ENCODE measurements at regions not wholly inside any gene's neighbourhood (a gene's known extent, or its start where the extent isn't known, plus 50 kb on each side); places are given as distances from the start of the nearest gene placed in this dataset.
"Not testable (repeated sequence)": the region's sequence is repeated elsewhere in the genome, so short reads cannot be mapped to it uniquely, and the experiment has no call there.

DNA sequence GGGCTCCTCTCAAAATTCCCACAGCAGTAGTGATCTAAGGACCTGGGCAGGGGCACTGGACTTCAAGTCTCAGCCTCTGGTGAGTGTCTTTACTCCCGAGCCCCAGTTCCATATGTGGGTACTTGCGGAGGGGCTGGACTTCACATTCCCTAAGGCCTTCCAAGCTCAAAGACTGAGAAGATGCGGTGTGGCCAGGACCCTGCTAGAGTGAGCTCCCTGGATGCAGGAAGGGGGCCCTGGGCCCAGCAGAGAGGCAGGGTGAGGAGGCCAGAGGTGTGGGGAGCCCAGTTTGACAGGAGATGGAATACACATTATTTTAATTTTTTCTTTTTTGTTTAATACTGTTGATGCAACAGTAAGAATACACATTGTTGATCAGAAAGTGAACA, 83.7 kb downstream of the IGLL1 start:
- in situ Hi-C loops (cut with MboI; ENCODE audit: low sequenced_read_pairs): no loop called here
- H3K27me3 ChIP-seq (ENCODE audit: low read depth): no peaks in the 10 kb centered on the region

DNA sequence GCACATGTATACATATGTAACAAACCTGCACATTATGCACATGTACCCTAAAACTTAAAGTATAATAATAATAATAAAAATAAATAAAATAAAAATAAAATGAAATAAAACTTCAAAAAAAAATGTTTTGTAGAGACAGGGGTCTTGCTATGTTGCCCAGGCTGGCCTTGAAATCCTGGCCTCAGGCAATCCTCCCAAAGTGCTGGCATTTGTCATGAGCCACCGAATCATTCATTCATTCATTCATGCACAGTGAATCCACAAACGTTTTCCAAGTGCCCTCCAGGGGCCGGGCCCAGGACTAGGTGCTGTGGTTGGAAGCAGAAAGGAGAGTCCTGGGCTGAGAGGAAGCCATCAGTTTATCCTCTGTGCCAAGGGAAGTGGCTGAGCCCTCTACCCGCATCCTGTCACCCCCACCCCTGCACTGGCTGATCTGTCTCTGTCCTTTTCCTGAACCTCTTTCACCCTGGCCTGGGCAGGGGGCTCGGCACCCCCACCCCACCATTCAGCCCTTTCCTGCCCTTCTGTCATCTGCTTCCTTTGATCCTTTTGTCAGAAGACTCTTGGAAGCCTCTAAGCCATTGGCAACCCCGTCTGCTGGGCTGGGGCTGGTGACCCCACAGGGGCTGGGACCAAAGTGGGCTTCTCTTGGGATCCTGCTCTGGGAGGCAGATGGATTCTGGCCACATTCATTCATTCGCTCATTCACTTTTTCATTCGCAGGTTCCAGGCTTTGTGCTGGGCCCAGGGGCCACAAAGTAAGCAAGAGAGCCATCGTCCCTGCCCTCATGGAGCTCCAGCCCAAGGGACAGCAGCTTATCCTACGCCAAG, 84.3 kb downstream of the IGLL1 start:
- in situ Hi-C loops (cut with MboI; ENCODE audit: low sequenced_read_pairs): no loop called here
- Histone ChIP-seq H3K27me3 (ENCODE audit: low read depth) (no peaks in the 10 kb centered on the region), H3K4me1 (no peaks in the 10 kb centered on the region), H3K9me3 (no peaks in the 10 kb centered on the region), H3K4me3 (no peak overlapping the region), H3K36me3 (replicated peaks) (no peaks in the 10 kb centered on the region)
- DNase-seq (ENCODE audit: low spot score in 2 of 2): no peak

More for the DNA sequence above, 83.7 kb downstream of the IGLL1 start:
- no peaks in the 10 kb centered on the region for H3K9me3 ChIP-seq
- DNase-seq (ENCODE audit: low spot score in 2 of 2): no peak
- H3K4me3 ChIP-seq: no peak overlapping the region
- H3K36me3 ChIP-seq (replicated peaks): no peaks in the 10 kb centered on the region
- no peaks in the 10 kb centered on the region for H3K4me1 ChIP-seq

DNA sequence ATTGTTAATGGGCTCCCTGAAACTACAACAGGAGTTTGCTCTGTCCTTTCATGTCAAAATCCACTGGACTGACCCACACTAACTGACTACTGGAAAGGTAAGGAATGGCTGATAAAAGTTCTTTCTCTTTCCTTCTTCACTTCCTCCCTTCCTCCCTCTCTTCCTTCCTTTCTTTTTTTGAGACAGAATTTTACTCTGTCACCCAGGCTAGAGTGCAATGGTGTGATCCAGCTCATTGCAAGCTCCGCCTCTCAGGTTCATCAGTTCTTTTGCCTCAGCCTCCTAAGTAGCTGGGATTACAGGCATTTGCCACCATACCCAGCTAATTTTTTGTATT, 85.2 kb downstream of the IGLL1 start:
- Histone ChIP-seq H3K4me1 (no peaks in the 10 kb centered on the region), H3K27me3 (ENCODE audit: low read depth) (no peaks in the 10 kb centered on the region), H3K36me3 (replicated peaks) (no peaks in the 10 kb centered on the region), H3K9me3 (no peaks in the 10 kb centered on the region), H3K4me3 (no peak overlapping the region)
- in situ Hi-C loops (cut with MboI; ENCODE audit: low sequenced_read_pairs): no loop called here
- no peak for DNase-seq (ENCODE audit: low spot score in 2 of 2)

DNA sequence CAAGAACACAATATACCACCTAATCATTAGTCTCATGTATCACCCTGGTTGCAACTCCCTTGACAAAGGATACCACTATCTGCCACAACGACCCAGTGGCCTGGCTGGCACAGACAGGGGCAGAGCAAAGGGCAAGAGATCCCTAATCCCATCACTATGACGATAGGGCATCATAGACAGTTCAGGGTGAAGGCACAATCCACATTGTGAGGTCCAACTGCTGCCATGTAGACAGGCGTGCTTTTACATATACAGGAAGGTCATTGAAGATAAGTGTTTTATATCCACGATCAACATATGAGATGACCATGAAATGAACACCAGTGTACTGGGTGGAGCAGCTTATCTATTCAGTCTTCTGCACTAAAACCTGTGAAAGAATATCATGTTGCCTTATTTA, 94.6 kb downstream of the IGLL1 start:
- Histone ChIP-seq H3K4me3 (no peak overlapping the region), H3K9me3 (no peaks in the 10 kb centered on the region), H3K27me3 (ENCODE audit: low read depth) (peaks cover 7% of the 10 kb centered on the region), H3K4me1 (peaks cover 7% of the 10 kb centered on the region), H3K36me3 (replicated peaks) (no peaks in the 10 kb centered on the region)
- DNase-seq (ENCODE audit: low spot score in 2 of 2): no peak
- in situ Hi-C loops (cut with MboI; ENCODE audit: low sequenced_read_pairs): no loop called here

DNA sequence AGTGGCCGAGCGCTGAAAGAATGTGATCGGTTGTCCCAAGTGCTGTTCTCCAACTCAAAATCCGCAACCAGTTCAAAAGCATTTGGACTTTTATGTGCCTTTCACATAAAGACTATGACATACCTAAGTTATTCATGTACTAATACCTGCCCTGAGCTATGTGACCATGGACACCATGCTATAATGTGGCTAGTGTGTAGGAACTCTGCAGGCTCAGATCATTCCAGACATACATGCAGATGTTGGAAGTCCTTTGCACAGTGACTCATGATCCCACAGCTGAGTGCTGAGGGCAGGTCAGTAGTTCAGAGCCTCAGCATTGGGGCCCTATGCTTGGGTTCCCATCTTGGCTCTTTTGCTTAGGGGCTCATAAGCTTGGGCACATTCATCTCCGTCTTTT, 95.4 kb downstream of the IGLL1 start:
- H3K4me1 ChIP-seq: peaks cover 9% of the 10 kb centered on the region
- H3K36me3 ChIP-seq (replicated peaks): no peaks in the 10 kb centered on the region
- peaks cover 7% of the 10 kb centered on the region for H3K27me3 ChIP-seq (ENCODE audit: low read depth)
- in situ Hi-C loops (cut with MboI; ENCODE audit: low sequenced_read_pairs): no loop called here
- H3K4me3 ChIP-seq: no peak overlapping the region
- H3K9me3 ChIP-seq: no peaks in the 10 kb centered on the region
- no peak for DNase-seq (ENCODE audit: low spot score in 2 of 2)

DNA sequence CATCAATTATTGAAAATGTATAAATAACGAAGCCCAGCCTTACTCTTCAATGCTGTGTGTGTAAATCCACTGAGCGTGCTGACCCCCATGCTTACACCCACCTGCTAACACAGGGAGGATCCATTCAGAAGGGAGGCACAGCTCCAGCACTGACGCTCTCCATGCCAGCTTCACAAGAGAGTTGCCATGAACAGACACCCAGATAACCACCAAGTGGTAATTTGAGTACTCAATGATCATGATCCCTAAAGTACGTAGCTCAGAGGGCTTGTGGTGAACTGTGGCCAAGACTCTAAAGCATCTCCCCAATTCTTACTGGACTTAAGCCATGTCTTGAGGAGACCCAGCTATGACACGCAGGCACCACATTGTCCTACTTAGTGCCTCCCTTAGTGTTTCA, 98.7 kb downstream of the IGLL1 start:
- DNase-seq (ENCODE audit: low spot score in 2 of 2): no peak
- Histone ChIP-seq H3K4me3 (no peak overlapping the region), H3K9me3 (no peaks in the 10 kb centered on the region), H3K4me1 (peaks cover 9% of the 10 kb centered on the region), H3K36me3 (replicated peaks) (no peaks in the 10 kb centered on the region), H3K27me3 (ENCODE audit: low read depth) (peaks cover 5% of the 10 kb centered on the region)
- in situ Hi-C loops (cut with MboI; ENCODE audit: low sequenced_read_pairs): no loop called here

DNA sequence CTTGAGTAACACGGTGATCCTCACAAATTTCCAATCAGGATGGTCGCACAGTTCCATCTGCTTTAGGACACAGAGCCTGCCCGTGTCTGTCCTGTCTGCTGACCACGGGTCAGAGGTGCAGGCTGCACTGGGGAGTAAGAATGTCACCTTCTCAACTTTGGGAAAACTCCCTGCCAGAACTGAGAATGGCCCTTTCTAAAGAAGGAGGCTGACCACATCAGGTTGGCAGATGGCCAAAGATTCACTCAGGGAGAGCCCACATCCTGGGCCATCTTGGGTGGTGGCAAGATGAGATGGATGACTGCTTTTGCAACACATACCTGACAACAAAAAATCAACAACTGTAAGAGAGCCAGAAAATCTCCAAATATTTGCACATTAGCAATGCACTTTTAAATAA, 101.9 kb downstream of the IGLL1 start:
- 0 out of 2 replicates have a peak, but pooled peaks cover 2% of the 10 kb centered on the region for H3K27me3 ChIP-seq (ENCODE audit: low read depth)
- DNase-seq (ENCODE audit: low spot score in 2 of 2): no peak
- H3K9me3 ChIP-seq: no peaks in the 10 kb centered on the region
- in situ Hi-C loops (cut with MboI; ENCODE audit: low sequenced_read_pairs): no loop called here
- no peaks in the 10 kb centered on the region for H3K36me3 ChIP-seq (replicated peaks)
- no peak overlapping the region for H3K4me3 ChIP-seq
- peaks cover 9% of the 10 kb centered on the region for H3K4me1 ChIP-seq

DNA sequence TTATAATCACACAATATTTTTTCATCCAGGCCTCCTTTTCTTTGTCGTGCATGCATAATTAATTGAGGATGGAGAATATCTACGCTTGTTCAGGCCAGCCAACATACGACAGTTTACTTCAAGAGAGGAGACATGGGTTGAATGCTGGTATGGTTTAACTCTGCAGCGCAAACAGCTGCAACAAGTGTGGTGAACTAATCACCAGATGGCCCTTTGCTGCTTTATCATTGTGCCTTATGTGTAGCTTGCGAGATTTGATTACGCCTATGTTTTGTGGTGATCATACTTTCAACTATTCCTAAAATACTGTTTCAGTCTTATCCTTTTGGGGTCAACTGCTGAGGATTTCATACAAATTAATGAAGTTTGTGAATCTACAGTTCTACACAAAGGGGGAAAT, 105.6 kb downstream of the IGLL1 start:
- H3K27me3 ChIP-seq (ENCODE audit: low read depth); in situ Hi-C loops (cut with MboI; ENCODE audit: low sequenced_read_pairs); H3K4me1 ChIP-seq; H3K4me3 ChIP-seq; DNase-seq (ENCODE audit: low spot score in 2 of 2); H3K9me3 ChIP-seq; H3K36me3 ChIP-seq (replicated peaks): not testable (repeated sequence)

DNA sequence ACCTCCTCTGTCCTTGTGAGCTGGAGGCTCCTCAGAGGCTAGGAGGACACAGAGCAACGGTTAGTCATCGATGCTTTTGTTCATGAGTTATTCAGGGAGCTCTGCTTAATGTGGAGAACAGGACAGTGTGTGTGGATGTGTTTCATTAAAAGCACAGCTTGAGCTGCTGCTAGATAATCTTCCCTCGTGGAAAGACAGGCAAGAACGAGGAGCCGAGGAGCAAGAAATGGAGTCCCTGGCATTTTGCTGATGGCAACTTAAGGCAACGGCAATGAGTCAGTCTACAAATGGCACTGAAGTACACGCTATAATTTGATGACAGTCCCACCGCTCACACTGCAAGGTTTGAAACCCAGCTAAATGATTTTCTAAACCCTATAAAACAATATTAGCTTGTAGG, 106.2 kb downstream of the IGLL1 start:
- Histone ChIP-seq H3K9me3 (no peaks in the 10 kb centered on the region), H3K4me3 (no peak overlapping the region), H3K27me3 (ENCODE audit: low read depth) (0 out of 2 replicates have a peak, but pooled peaks cover 2% of the 10 kb centered on the region), H3K36me3 (replicated peaks) (no peaks in the 10 kb centered on the region), H3K4me1 (no peaks in the 10 kb centered on the region)
- in situ Hi-C loops (cut with MboI; ENCODE audit: low sequenced_read_pairs): no loop called here
- DNase-seq (ENCODE audit: low spot score in 2 of 2): no peak

DNA sequence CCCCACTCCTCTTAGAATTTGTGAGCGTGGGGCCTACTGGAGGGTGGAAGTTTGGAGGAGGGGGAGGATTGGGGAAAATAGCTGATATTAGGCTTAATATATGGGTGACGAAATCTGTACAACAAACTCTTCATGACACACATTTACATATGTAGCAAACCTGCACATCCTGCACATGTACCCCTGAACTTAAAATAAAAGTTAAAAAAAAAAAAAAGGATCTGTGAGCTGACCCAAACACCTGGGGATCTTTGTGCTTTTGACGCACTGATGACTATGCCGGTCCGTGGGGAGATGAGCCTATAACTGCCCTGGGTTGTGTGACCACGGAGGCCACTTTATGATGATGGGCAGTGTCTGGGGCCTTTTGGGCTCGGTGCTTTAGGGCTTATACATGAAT, 107.7 kb downstream of the IGLL1 start:
- in situ Hi-C loops (cut with MboI; ENCODE audit: low sequenced_read_pairs); H3K4me1 ChIP-seq; DNase-seq (ENCODE audit: low spot score in 2 of 2); H3K9me3 ChIP-seq; H3K36me3 ChIP-seq (replicated peaks); H3K27me3 ChIP-seq (ENCODE audit: low read depth); H3K4me3 ChIP-seq: not testable (repeated sequence)

DNA sequence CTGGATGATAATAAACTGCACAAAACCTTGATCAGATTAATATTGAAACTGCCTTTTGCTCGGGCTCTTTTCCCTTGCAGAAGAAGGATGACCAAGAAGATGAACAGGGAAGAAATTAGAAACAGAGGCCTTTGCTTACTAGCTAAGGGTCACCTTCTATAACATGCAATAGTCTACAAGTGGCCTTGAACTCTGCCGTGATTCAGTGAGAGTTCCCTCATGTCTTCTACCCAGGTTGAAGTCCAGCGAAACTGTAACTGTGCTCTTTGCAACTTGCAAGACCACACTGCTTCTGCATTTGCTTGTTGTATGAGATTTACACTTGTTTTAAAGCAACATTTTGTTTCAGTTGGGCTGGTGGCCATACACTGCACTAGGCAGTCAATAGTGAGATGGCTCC, 108.4 kb downstream of the IGLL1 start:
- Histone ChIP-seq H3K36me3 (replicated peaks) (no peaks in the 10 kb centered on the region), H3K27me3 (ENCODE audit: low read depth) (no peaks in the 10 kb centered on the region), H3K4me3 (no peak overlapping the region), H3K9me3 (no peaks in the 10 kb centered on the region), H3K4me1 (peaks cover 9% of the 10 kb centered on the region)
- in situ Hi-C loops (cut with MboI; ENCODE audit: low sequenced_read_pairs): no loop called here
- DNase-seq (ENCODE audit: low spot score in 2 of 2): no peak

DNA sequence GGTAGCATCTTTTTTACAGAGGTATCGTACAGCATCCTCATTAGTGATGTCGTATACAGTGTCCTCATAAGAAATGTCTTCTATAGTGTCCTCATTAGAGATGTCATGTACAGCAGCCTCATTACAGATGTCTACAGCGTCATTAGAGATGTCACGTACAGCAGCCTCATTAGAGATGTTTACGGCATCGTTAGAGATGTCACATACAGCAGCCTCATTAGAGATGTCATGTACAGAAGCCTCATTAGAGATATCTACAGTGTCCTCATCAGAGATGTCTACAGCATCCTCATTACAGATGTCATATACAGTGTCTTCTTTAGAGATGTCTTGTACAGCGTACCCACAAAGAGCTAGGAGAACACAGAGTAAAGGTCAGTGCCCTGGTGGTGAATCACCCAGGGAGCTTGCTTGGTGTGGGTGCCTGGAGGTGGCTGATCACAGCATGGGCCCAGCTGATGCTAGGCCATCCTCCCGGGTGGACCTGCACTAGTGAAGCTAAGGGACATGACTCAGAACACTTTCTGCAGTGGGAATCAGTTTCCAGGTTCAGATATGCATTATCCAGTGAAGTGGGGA, 109.2 kb downstream of the IGLL1 start:
- H3K9me3 ChIP-seq: no peaks in the 10 kb centered on the region
- in situ Hi-C loops (cut with MboI; ENCODE audit: low sequenced_read_pairs): no loop called here
- H3K36me3 ChIP-seq (replicated peaks): no peaks in the 10 kb centered on the region
- no peak for DNase-seq (ENCODE audit: low spot score in 2 of 2)
- no peaks in the 10 kb centered on the region for H3K27me3 ChIP-seq (ENCODE audit: low read depth)
- no peak overlapping the region for H3K4me3 ChIP-seq
- peaks cover 9% of the 10 kb centered on the region for H3K4me1 ChIP-seq

DNA sequence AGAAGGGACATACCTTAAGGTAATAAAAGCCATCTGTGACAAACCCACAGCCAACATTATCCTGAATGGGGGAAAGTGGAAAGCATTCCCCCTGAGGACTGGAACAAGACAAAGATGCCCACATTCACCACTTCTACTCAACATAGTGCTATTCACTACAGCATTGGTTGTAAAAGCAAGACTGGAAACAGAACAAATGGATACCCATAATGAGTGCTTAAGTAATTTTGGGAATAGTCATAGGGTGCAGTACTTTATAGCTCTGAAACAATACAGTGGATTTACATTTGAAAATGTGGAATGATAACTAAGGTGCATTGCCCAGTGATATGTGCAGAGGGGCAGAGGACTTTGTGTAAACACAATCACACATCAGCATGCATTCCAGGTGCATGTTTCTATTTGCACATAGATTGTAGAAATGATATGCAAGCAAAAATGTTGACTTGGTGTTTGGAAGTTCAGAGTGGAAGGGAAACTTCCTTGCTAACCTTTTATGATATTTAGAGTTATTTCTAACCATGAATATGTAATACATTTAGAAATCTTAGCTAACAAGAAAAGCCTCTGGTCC, 112.3 kb downstream of the IGLL1 start:
- peaks cover 9% of the 10 kb centered on the region for H3K4me1 ChIP-seq
- in situ Hi-C loops (cut with MboI; ENCODE audit: low sequenced_read_pairs): no loop called here
- H3K27me3 ChIP-seq (ENCODE audit: low read depth): no peaks in the 10 kb centered on the region
- DNase-seq (ENCODE audit: low spot score in 2 of 2): peak in 1 of 2 experiments; percentile 64
- no peaks in the 10 kb centered on the region for H3K36me3 ChIP-seq (replicated peaks)
- H3K9me3 ChIP-seq: no peaks in the 10 kb centered on the region
- no peak overlapping the region for H3K4me3 ChIP-seq

DNA sequence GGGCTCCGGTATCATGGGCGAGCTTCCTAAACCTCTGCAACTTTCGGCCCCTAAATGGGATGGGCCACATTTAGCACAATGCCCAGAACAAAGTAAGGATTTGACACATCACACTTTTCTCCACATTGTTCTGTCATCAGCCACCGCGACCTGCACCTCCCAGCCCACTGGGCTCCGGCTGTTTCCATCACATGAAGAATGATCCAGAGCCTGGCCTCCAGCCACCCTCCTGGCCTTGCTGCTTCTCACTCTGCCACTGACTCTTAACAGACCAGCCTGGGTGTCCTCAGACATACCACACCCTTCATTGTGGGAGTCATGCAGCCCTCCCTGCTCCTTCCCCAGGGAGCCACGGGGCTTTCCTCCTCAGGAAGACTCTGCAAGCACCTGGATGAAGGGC, 113.7 kb downstream of the IGLL1 start:
- in situ Hi-C loops (cut with MboI; ENCODE audit: low sequenced_read_pairs): no loop called here
- peaks cover 9% of the 10 kb centered on the region for H3K4me1 ChIP-seq
- no peaks in the 10 kb centered on the region for H3K27me3 ChIP-seq (ENCODE audit: low read depth)
- H3K9me3 ChIP-seq: no peaks in the 10 kb centered on the region
- H3K4me3 ChIP-seq: no peak overlapping the region
- no peaks in the 10 kb centered on the region for H3K36me3 ChIP-seq (replicated peaks)
- DNase-seq (ENCODE audit: low spot score in 2 of 2): no peak

Measured in HAP-1 (cell line).